ENCODE measurements at regions not wholly inside any gene's neighbourhood (a gene's known extent, or its start where the extent isn't known, plus 50 kb on each side); places are given as distances from the start of the nearest gene placed in this dataset.

GRCh38 chr20:6974838-6975237, 207.4 kb downstream of the BMP2 start:
- Mint-ChIP-seq H3K36me3 (ENCODE audit: unreplicated experiment) (no peaks in the 10 kb centered on the region), H3K27me3 (ENCODE audit: unreplicated experiment) (no peaks in the 10 kb centered on the region), H3K27ac (ENCODE audit: unreplicated experiment) (no peak overlapping the region), H3K9me3 (ENCODE audit: unreplicated experiment) (no peaks in the 10 kb centered on the region), H3K4me3 (ENCODE audit: unreplicated experiment) (no peak overlapping the region), H3K4me1 (ENCODE audit: low read depth, unreplicated experiment) (no peaks in the 10 kb centered on the region)
- TF ChIP-seq CTCF (IDR thresholded peaks at IDR 0.05; ENCODE audit: partially characterized antibody, unreplicated experiment) = no peak
- no peak for DNase-seq

- Mint-ChIP-seq H3K4me1 (ENCODE audit: low read depth, unreplicated experiment) (no peaks in the 10 kb centered on the region), H3K27me3 (ENCODE audit: unreplicated experiment) (no peaks in the 10 kb centered on the region), H3K36me3 (ENCODE audit: unreplicated experiment) (no peaks in the 10 kb centered on the region), H3K27ac (ENCODE audit: unreplicated experiment) (no peak overlapping the region), H3K9me3 (ENCODE audit: unreplicated experiment) (no peaks in the 10 kb centered on the region), H3K4me3 (ENCODE audit: unreplicated experiment) (no peak overlapping the region)
- DNase-seq = no peak
- no peak for TF ChIP-seq CTCF (IDR thresholded peaks at IDR 0.05; ENCODE audit: partially characterized antibody, unreplicated experiment)
Measured at GRCh38 chr20:6975311-6975710, 207.8 kb downstream of the BMP2 start.

- TF ChIP-seq CTCF (IDR thresholded peaks at IDR 0.05; ENCODE audit: partially characterized antibody, unreplicated experiment) = no peak
- H3K27me3 Mint-ChIP-seq (ENCODE audit: unreplicated experiment) = no peaks in the 10 kb centered on the region
- no peak overlapping the region for H3K27ac Mint-ChIP-seq (ENCODE audit: unreplicated experiment)
- DNase-seq = no peak
- H3K36me3 Mint-ChIP-seq (ENCODE audit: unreplicated experiment) = no peaks in the 10 kb centered on the region
- H3K4me3 Mint-ChIP-seq (ENCODE audit: unreplicated experiment) = no peak overlapping the region
- no peaks in the 10 kb centered on the region for H3K9me3 Mint-ChIP-seq (ENCODE audit: unreplicated experiment)
- no peaks in the 10 kb centered on the region for H3K4me1 Mint-ChIP-seq (ENCODE audit: low read depth, unreplicated experiment)
Measured at GRCh38 chr20:6976106-6976900, 208.8 kb downstream of the BMP2 start.

GRCh38 chr20:6979621-6980020, 212.1 kb downstream of the BMP2 start:
- no peak for DNase-seq
- no peaks in the 10 kb centered on the region for H3K4me1 Mint-ChIP-seq (ENCODE audit: low read depth, unreplicated experiment)
- no peak for TF ChIP-seq CTCF (IDR thresholded peaks at IDR 0.05; ENCODE audit: partially characterized antibody, unreplicated experiment)
- H3K27ac Mint-ChIP-seq (ENCODE audit: unreplicated experiment) = no peak overlapping the region
- no peaks in the 10 kb centered on the region for H3K27me3 Mint-ChIP-seq (ENCODE audit: unreplicated experiment)
- no peaks in the 10 kb centered on the region for H3K9me3 Mint-ChIP-seq (ENCODE audit: unreplicated experiment)
- H3K4me3 Mint-ChIP-seq (ENCODE audit: unreplicated experiment) = no peak overlapping the region
- H3K36me3 Mint-ChIP-seq (ENCODE audit: unreplicated experiment) = no peaks in the 10 kb centered on the region

GRCh38 chr20:6993011-6993410, 225.5 kb downstream of the BMP2 start:
- Mint-ChIP-seq H3K4me3 (ENCODE audit: unreplicated experiment) (no peak overlapping the region), H3K9me3 (ENCODE audit: unreplicated experiment) (no peaks in the 10 kb centered on the region), H3K27me3 (ENCODE audit: unreplicated experiment) (no peaks in the 10 kb centered on the region), H3K4me1 (ENCODE audit: low read depth, unreplicated experiment) (no peaks in the 10 kb centered on the region), H3K27ac (ENCODE audit: unreplicated experiment) (no peak overlapping the region), H3K36me3 (ENCODE audit: unreplicated experiment) (no peaks in the 10 kb centered on the region)
- TF ChIP-seq CTCF (IDR thresholded peaks at IDR 0.05; ENCODE audit: partially characterized antibody, unreplicated experiment) = no peak
- DNase-seq = no peak
